ENCODE measurements at regions not wholly inside any gene's neighbourhood (a gene's known extent, or its start where the extent isn't known, plus 50 kb on each side); places are given as distances from the start of the nearest gene placed in this dataset.

DNA sequence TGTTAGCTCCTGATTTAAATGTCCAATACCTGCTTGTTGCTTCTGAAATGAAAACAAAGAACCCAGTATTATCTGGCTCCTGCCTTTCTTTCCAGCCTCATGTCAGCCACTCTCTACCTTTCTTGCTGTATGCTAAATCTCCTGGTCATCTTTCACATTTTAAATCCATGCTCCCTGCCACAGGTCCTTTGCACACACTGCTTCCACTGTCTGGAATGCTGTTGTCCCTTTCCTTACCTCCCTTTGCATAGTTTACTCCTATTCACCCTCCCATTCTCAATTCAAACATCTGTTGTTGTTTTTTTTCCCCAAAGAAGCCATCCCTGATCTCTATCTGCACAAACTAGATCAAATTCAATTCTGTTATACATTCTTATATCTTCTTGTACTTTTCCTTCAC is 97.0 kb upstream of the NR4A3 start:
- no peaks in the 10 kb centered on the region for H3K9me2 ChIP-seq (ENCODE audit: insufficient read depth, low read length)
- no peak for TF ChIP-seq EZH2phosphoT487 (IDR thresholded peaks at IDR 0.05; ENCODE audit: borderline replicate concordance, low read depth, low read length)
- TF ChIP-seq, protein P1, sequence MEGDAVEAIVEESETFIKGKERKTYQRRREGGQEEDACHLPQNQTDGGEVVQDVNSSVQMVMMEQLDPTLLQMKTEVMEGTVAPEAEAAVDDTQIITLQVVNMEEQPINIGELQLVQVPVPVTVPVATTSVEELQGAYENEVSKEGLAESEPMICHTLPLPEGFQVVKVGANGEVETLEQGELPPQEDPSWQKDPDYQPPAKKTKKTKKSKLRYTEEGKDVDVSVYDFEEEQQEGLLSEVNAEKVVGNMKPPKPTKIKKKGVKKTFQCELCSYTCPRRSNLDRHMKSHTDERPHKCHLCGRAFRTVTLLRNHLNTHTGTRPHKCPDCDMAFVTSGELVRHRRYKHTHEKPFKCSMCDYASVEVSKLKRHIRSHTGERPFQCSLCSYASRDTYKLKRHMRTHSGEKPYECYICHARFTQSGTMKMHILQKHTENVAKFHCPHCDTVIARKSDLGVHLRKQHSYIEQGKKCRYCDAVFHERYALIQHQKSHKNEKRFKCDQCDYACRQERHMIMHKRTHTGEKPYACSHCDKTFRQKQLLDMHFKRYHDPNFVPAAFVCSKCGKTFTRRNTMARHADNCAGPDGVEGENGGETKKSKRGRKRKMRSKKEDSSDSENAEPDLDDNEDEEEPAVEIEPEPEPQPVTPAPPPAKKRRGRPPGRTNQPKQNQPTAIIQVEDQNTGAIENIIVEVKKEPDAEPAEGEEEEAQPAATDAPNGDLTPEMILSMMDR (conservative IDR thresholded peaks at IDR 0.05; ENCODE audit: low read length): no peak
- no peaks in the 10 kb centered on the region for H3K79me2 ChIP-seq (ENCODE audit: insufficient read depth, low read depth, low read length)
- H3K4me1 ChIP-seq (ENCODE audit: insufficient read depth, low read length, poor library complexity, severe bottlenecking): no peaks in the 10 kb centered on the region
- no peak overlapping the region for H2AFZ ChIP-seq (ENCODE audit: low read length)
- intact Hi-C loops (cut with micrococcal nuclease; ENCODE audit: unreplicated experiment): no loop called here
- ChIA-PET POLR2A (no interaction called here), CTCF (ENCODE audit: unreplicated experiment) (no interaction called here)
- no peaks in the 10 kb centered on the region for H3K36me3 ChIP-seq (ENCODE audit: insufficient read depth, low read length)
- H3K4me2 ChIP-seq (ENCODE audit: low read length): no peak overlapping the region
- no peak overlapping the region for H3K4me3 ChIP-seq (ENCODE audit: low read depth, low read length, poor library complexity, severe bottlenecking)
- no peaks in the 10 kb centered on the region for H4K20me1 ChIP-seq (ENCODE audit: insufficient read depth, low read length)
- no peaks in the 10 kb centered on the region for H3K9me3 ChIP-seq (ENCODE audit: low read length)
- BruUV-seq (replicated peaks): no TSS peak
- H3K27ac ChIP-seq (ENCODE audit: low read depth, low read length, poor library complexity, severe bottlenecking): no peak overlapping the region
- DNase-seq (ENCODE audit: low spot score): no peak

DNA sequence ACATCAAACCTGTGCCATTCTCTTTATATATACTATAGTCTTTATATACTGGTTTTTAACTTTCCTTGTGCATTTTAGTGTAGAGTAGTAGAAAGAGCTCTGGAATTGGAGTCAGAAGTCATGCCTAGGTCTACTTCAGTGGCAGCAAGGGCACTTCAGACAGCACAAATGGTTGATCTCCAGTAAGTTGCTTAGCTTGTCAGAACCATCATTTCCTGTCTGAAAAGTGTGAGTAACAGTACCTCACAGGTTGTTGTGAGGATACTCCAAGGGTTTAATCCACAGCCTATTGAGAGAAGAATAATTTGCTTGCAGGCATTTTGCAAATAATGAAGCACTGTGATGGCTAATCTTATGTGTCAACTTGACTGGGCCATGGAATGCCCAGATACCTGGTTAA is 95.8 kb upstream of the NR4A3 start:
- Histone ChIP-seq H4K20me1 (ENCODE audit: insufficient read depth, low read length) (no peaks in the 10 kb centered on the region), H3K27ac (ENCODE audit: low read depth, low read length, poor library complexity, severe bottlenecking) (no peak overlapping the region), H3K4me3 (ENCODE audit: low read depth, low read length, poor library complexity, severe bottlenecking) (no peak overlapping the region), H3K36me3 (ENCODE audit: insufficient read depth, low read length) (no peaks in the 10 kb centered on the region), H3K79me2 (ENCODE audit: insufficient read depth, low read depth, low read length) (no peaks in the 10 kb centered on the region), H3K9me3 (ENCODE audit: low read length) (no peaks in the 10 kb centered on the region), H3K9me2 (ENCODE audit: insufficient read depth, low read length) (no peaks in the 10 kb centered on the region), H3K4me1 (ENCODE audit: insufficient read depth, low read length, poor library complexity, severe bottlenecking) (no peaks in the 10 kb centered on the region), H3K4me2 (ENCODE audit: low read length) (no peak overlapping the region), H2AFZ (ENCODE audit: low read length) (no peak overlapping the region)
- ChIA-PET POLR2A (interaction anchor here (0.8 to 1.1 kb wide), 2 partner anchors 19 to 47 kb away, joined by 3 to 4 read pairs; no protein-coding TSS in a partner anchor), CTCF (ENCODE audit: unreplicated experiment) (no interaction called here)
- intact Hi-C loops (cut with micrococcal nuclease; ENCODE audit: unreplicated experiment): no loop called here
- no peak for DNase-seq (ENCODE audit: low spot score)
- TF ChIP-seq EZH2phosphoT487 (IDR thresholded peaks at IDR 0.05; ENCODE audit: borderline replicate concordance, low read depth, low read length): no peak
- TF ChIP-seq, protein P1 (conservative IDR thresholded peaks at IDR 0.05; ENCODE audit: low read length): no peak
- no TSS peak for BruUV-seq (replicated peaks)

DNA sequence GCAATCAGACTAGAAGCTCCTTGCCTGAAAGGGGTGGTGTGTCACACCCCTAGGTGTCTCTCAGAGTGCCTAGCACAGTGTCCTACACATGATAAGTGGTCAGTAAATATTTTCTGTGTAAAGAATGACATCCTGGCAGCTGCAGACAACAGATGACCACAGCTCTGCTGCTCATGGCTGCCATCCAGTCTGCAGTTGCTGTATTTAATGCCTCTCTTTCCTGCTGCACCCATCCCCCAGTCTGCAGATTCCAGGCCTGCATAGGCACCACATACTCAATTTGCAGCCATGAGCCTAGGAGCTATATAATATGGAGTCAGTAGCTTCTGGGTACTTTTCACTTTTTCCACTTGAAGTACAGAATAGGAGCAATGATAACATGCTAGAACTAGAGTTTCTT is 94.9 kb upstream of the NR4A3 start:
- H3K79me2 ChIP-seq (ENCODE audit: insufficient read depth, low read depth, low read length): no peaks in the 10 kb centered on the region
- no peak overlapping the region for H3K27ac ChIP-seq (ENCODE audit: low read depth, low read length, poor library complexity, severe bottlenecking)
- H3K9me2 ChIP-seq (ENCODE audit: insufficient read depth, low read length): no peaks in the 10 kb centered on the region
- intact Hi-C loops (cut with micrococcal nuclease; ENCODE audit: unreplicated experiment): no loop called here
- no peak overlapping the region for H2AFZ ChIP-seq (ENCODE audit: low read length)
- no peaks in the 10 kb centered on the region for H3K9me3 ChIP-seq (ENCODE audit: low read length)
- H3K36me3 ChIP-seq (ENCODE audit: insufficient read depth, low read length): no peaks in the 10 kb centered on the region
- no peak for TF ChIP-seq EZH2phosphoT487 (IDR thresholded peaks at IDR 0.05; ENCODE audit: borderline replicate concordance, low read depth, low read length)
- TF ChIP-seq, protein P1 (conservative IDR thresholded peaks at IDR 0.05; ENCODE audit: low read length): no peak
- H3K4me3 ChIP-seq (ENCODE audit: low read depth, low read length, poor library complexity, severe bottlenecking): no peak overlapping the region
- CTCF ChIA-PET (ENCODE audit: unreplicated experiment): interaction anchor here (1.1 kb wide), 1 partner anchor 37 kb away, joined by 4 read pairs; no protein-coding TSS in a partner anchor
- H4K20me1 ChIP-seq (ENCODE audit: insufficient read depth, low read length): no peaks in the 10 kb centered on the region
- DNase-seq (ENCODE audit: low spot score): no peak
- BruUV-seq (replicated peaks): no TSS peak
- POLR2A ChIA-PET: interaction anchor here (0.8 to 1.1 kb wide), 2 partner anchors 18 to 47 kb away, joined by 3 to 4 read pairs; no protein-coding TSS in a partner anchor
- no peaks in the 10 kb centered on the region for H3K4me1 ChIP-seq (ENCODE audit: insufficient read depth, low read length, poor library complexity, severe bottlenecking)
- H3K4me2 ChIP-seq (ENCODE audit: low read length): no peak overlapping the region
